ENCODE measurements at regions not wholly inside any gene's neighbourhood (a gene's known extent, or its start where the extent isn't known, plus 50 kb on each side); places are given as distances from the start of the nearest gene placed in this dataset.

DNA sequence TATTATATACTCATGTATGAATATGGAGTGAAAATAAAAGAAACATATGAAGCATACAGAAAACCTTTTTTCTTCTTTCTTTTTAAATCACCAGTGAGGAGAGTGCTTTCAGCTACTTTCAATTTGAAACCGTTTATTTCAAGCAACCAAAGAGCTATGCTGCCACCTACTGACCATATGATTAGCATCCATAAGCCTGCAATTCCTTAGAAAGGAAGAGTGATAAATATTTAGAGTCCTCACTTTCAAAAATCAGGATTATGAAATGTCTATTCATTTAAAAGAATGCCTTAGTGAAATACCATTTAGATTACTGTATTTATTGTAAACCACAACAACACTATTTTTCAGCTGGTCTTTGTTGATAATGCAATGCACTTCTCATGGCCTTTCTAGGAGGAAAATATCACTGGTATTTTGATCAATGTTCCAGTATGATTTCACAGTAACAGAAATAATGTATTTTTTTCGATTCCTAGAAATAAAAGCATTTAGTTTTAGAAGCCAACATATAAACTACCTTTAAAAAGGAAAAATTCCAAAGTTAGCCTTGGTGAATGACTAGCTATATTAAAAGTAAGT is 667.6 kb downstream of the PCDH18 start:
- Histone ChIP-seq H3K27ac (ENCODE audit: low read depth, low read length) (no peak overlapping the region), H3K79me2 (ENCODE audit: control insufficient read depth, low read length) (no peaks in the 10 kb centered on the region), H3K4me2 (ENCODE audit: low read length) (no peak overlapping the region), H3K4me1 (ENCODE audit: control insufficient read depth, low read length) (no peaks in the 10 kb centered on the region), H4K20me1 (ENCODE audit: control insufficient read depth, insufficient read depth, low read depth, low read length) (no peaks in the 10 kb centered on the region), H3K4me3 (ENCODE audit: low read length) (no peak overlapping the region), H3K36me3 (ENCODE audit: control insufficient read depth, low read length) (no peaks in the 10 kb centered on the region), H3K9me2 (replicated peaks; ENCODE audit: control insufficient read depth, low read length) (no peaks in the 10 kb centered on the region), H3F3A (ENCODE audit: control insufficient read depth, insufficient read depth) (no peaks in the 10 kb centered on the region), H3K9me3 (ENCODE audit: control insufficient read depth, insufficient read depth, low read length) (no peaks in the 10 kb centered on the region), H3K27me3 (ENCODE audit: control insufficient read depth, low read length) (no peaks in the 10 kb centered on the region)
- TF ChIP-seq EZH2phosphoT487 (IDR thresholded peaks at IDR 0.05; ENCODE audit: borderline replicate concordance, low read length): no peak
- TF ChIP-seq, protein P1, sequence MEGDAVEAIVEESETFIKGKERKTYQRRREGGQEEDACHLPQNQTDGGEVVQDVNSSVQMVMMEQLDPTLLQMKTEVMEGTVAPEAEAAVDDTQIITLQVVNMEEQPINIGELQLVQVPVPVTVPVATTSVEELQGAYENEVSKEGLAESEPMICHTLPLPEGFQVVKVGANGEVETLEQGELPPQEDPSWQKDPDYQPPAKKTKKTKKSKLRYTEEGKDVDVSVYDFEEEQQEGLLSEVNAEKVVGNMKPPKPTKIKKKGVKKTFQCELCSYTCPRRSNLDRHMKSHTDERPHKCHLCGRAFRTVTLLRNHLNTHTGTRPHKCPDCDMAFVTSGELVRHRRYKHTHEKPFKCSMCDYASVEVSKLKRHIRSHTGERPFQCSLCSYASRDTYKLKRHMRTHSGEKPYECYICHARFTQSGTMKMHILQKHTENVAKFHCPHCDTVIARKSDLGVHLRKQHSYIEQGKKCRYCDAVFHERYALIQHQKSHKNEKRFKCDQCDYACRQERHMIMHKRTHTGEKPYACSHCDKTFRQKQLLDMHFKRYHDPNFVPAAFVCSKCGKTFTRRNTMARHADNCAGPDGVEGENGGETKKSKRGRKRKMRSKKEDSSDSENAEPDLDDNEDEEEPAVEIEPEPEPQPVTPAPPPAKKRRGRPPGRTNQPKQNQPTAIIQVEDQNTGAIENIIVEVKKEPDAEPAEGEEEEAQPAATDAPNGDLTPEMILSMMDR (IDR thresholded peaks at IDR 0.05; ENCODE audit: low read depth, low read length, poor library complexity, severe bottlenecking): peak; percentile 66

DNA sequence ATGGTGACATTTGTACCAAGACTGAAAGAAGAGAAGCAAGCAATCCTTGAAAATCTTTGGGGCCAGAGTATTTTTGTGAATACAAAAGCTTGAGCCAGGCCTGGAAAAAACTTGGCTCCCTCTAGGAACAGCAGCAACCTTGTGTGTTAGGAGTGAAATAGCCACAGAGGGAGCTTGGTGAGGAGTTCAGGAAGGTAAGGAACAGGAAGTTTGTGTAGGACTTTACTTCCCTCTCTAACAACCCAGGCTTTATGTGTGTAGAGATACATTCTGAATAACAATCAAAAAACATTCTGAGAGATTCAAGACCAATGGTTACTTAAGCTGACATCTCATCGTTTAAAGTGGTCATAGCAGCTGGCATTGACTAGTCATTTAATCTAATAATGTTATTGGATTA is 668.5 kb downstream of the PCDH18 start:
- Histone ChIP-seq H3K4me2 (ENCODE audit: low read length) (no peak overlapping the region), H3K79me2 (ENCODE audit: control insufficient read depth, low read length) (no peaks in the 10 kb centered on the region), H3F3A (ENCODE audit: control insufficient read depth, insufficient read depth) (no peaks in the 10 kb centered on the region), H3K4me3 (ENCODE audit: low read length) (no peak overlapping the region), H3K27ac (ENCODE audit: low read depth, low read length) (no peak overlapping the region), H3K27me3 (ENCODE audit: control insufficient read depth, low read length) (no peaks in the 10 kb centered on the region), H3K9me3 (ENCODE audit: control insufficient read depth, insufficient read depth, low read length) (no peaks in the 10 kb centered on the region), H3K4me1 (ENCODE audit: control insufficient read depth, low read length) (no peaks in the 10 kb centered on the region), H4K20me1 (ENCODE audit: control insufficient read depth, insufficient read depth, low read depth, low read length) (no peaks in the 10 kb centered on the region), H3K9me2 (replicated peaks; ENCODE audit: control insufficient read depth, low read length) (no peaks in the 10 kb centered on the region), H3K36me3 (ENCODE audit: control insufficient read depth, low read length) (no peaks in the 10 kb centered on the region)
- no peak for TF ChIP-seq EZH2phosphoT487 (IDR thresholded peaks at IDR 0.05; ENCODE audit: borderline replicate concordance, low read length)
- TF ChIP-seq, protein P1 (IDR thresholded peaks at IDR 0.05; ENCODE audit: low read depth, low read length, poor library complexity, severe bottlenecking): no peak

DNA sequence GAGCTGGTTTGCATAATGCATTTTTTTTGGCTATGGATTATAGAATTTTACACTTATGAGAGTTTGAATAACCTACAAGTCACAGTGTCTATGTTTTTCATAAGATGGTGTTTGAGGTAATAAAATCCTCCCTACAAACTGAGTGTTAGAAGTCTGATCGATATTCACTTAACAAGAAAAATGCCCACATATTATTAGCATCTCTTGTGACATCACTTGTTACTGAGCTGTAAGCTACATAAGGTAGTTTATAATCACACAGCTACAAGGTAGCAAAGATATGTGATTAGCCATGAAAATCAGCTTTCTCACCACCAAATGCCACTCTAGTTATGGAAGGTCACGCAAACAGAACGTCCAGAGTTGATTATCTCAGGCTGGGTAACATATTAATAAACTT is 669.6 kb downstream of the PCDH18 start:
- no peak for TF ChIP-seq EZH2phosphoT487 (IDR thresholded peaks at IDR 0.05; ENCODE audit: borderline replicate concordance, low read length)
- TF ChIP-seq, protein P1 (IDR thresholded peaks at IDR 0.05; ENCODE audit: low read depth, low read length, poor library complexity, severe bottlenecking): no peak

More for the DNA sequence above, 669.6 kb downstream of the PCDH18 start:
- H3K9me2 ChIP-seq (replicated peaks; ENCODE audit: control insufficient read depth, low read length): no peaks in the 10 kb centered on the region
- H3K27me3 ChIP-seq (ENCODE audit: control insufficient read depth, low read length): no peaks in the 10 kb centered on the region
- H4K20me1 ChIP-seq (ENCODE audit: control insufficient read depth, insufficient read depth, low read depth, low read length): no peaks in the 10 kb centered on the region
- no peak overlapping the region for H3K27ac ChIP-seq (ENCODE audit: low read depth, low read length)
- no peak overlapping the region for H3K4me2 ChIP-seq (ENCODE audit: low read length)
- no peaks in the 10 kb centered on the region for H3K4me1 ChIP-seq (ENCODE audit: control insufficient read depth, low read length)
- H3K79me2 ChIP-seq (ENCODE audit: control insufficient read depth, low read length): no peaks in the 10 kb centered on the region
- H3F3A ChIP-seq (ENCODE audit: control insufficient read depth, insufficient read depth): no peaks in the 10 kb centered on the region
- no peaks in the 10 kb centered on the region for H3K36me3 ChIP-seq (ENCODE audit: control insufficient read depth, low read length)
- no peaks in the 10 kb centered on the region for H3K9me3 ChIP-seq (ENCODE audit: control insufficient read depth, insufficient read depth, low read length)
- H3K4me3 ChIP-seq (ENCODE audit: low read length): no peak overlapping the region
